ENCODE measurements at regions not wholly inside any gene's neighbourhood (a gene's known extent, or its start where the extent isn't known, plus 50 kb on each side); places are given as distances from the start of the nearest gene placed in this dataset.

GRCh38 chr21:26641062-26641461 is 68.0 kb upstream of the CYYR1 start:
- H3K27ac ChIP-seq (ENCODE audit: control insufficient read depth, insufficient read depth, low read length), result no peak overlapping the region
- H2AFZ ChIP-seq (ENCODE audit: control insufficient read depth, low read length), result no peak overlapping the region
- H3K4me2 ChIP-seq (ENCODE audit: control insufficient read depth, extremely low read depth, insufficient read depth, low read depth, low read length), result no peak overlapping the region
- no peaks in the 10 kb centered on the region for H3K79me2 ChIP-seq (ENCODE audit: control insufficient read depth, insufficient read depth, low read length)
- DNase-seq (ENCODE audit: low read depth, low spot score) (no peak), FAIRE-seq (no peak)
- dilution Hi-C loops (cut with MboI; ENCODE audit: extremely low pct_ligation_motif_present, low sequenced_read_pairs), result no loop called here
- H4K20me1 ChIP-seq (ENCODE audit: control insufficient read depth, extremely low read depth, insufficient read depth, low read length), result no peaks in the 10 kb centered on the region
- no peaks in the 10 kb centered on the region for H3K9me3 ChIP-seq (ENCODE audit: control insufficient read depth, low read depth, low read length)
- no peaks in the 10 kb centered on the region for H3K9me1 ChIP-seq (ENCODE audit: control insufficient read depth, extremely low read depth, insufficient read depth, low read length)
- H3K4me3 ChIP-seq (ENCODE audit: control insufficient read depth in 2 of 3, extremely low read depth in 1 of 3, insufficient read depth in 2 of 3, low read depth in 1 of 3, low read length in 3 of 3), result no peak overlapping the region
- no peaks in the 10 kb centered on the region for H3K4me1 ChIP-seq (ENCODE audit: control insufficient read depth, extremely low read depth, insufficient read depth, low read length)
- H3K36me3 ChIP-seq (ENCODE audit: control insufficient read depth in 2 of 2, extremely low read depth in 1 of 2, insufficient read depth in 2 of 2, low read length in 2 of 2), result no peaks in the 10 kb centered on the region
- H3K27me3 ChIP-seq (ENCODE audit: control insufficient read depth, extremely low read depth, insufficient read depth, low read length), result no peaks in the 10 kb centered on the region
- H3K9ac ChIP-seq (ENCODE audit: control insufficient read depth, extremely low read depth, insufficient read depth, low read length), result no peak overlapping the region
- no peak for TF ChIP-seq CTCF (optimal IDR thresholded peaks at IDR 0.05 in 1 of 3, IDR thresholded peaks at IDR 0.05 in 1 of 3, conservative IDR thresholded peaks at IDR 0.05 in 1 of 3; ENCODE audit: extremely low read depth in 1 of 3, insufficient read depth in 2 of 3, low read length in 3 of 3)
- TF ChIP-seq EZH2 (IDR thresholded peaks at IDR 0.05; ENCODE audit: low read length), result no peak

GRCh38 chr21:26637201-26637745 is 64.2 kb upstream of the CYYR1 start:
- no peaks in the 10 kb centered on the region for H4K20me1 ChIP-seq (ENCODE audit: control insufficient read depth, extremely low read depth, insufficient read depth, low read length)
- no peaks in the 10 kb centered on the region for H3K9me1 ChIP-seq (ENCODE audit: control insufficient read depth, extremely low read depth, insufficient read depth, low read length)
- no peak for TF ChIP-seq CTCF (optimal IDR thresholded peaks at IDR 0.05 in 1 of 3, IDR thresholded peaks at IDR 0.05 in 1 of 3, conservative IDR thresholded peaks at IDR 0.05 in 1 of 3; ENCODE audit: extremely low read depth in 1 of 3, insufficient read depth in 2 of 3, low read length in 3 of 3)
- no peak for TF ChIP-seq EZH2 (IDR thresholded peaks at IDR 0.05; ENCODE audit: low read length)
- no peaks in the 10 kb centered on the region for H3K79me2 ChIP-seq (ENCODE audit: control insufficient read depth, insufficient read depth, low read length)
- H3K4me1 ChIP-seq (ENCODE audit: control insufficient read depth, extremely low read depth, insufficient read depth, low read length), result no peaks in the 10 kb centered on the region
- no peak overlapping the region for H2AFZ ChIP-seq (ENCODE audit: control insufficient read depth, low read length)
- DNase-seq (ENCODE audit: low read depth, low spot score) (no peak), FAIRE-seq (no peak)
- dilution Hi-C loops (cut with MboI; ENCODE audit: extremely low pct_ligation_motif_present, low sequenced_read_pairs), result no loop called here
- no peaks in the 10 kb centered on the region for H3K9me3 ChIP-seq (ENCODE audit: control insufficient read depth, low read depth, low read length)
- no peak overlapping the region for H3K4me3 ChIP-seq (ENCODE audit: control insufficient read depth in 2 of 3, extremely low read depth in 1 of 3, insufficient read depth in 2 of 3, low read depth in 1 of 3, low read length in 3 of 3)
- no peak overlapping the region for H3K27ac ChIP-seq (ENCODE audit: control insufficient read depth, insufficient read depth, low read length)
- H3K27me3 ChIP-seq (ENCODE audit: control insufficient read depth, extremely low read depth, insufficient read depth, low read length), result no peaks in the 10 kb centered on the region
- no peak overlapping the region for H3K4me2 ChIP-seq (ENCODE audit: control insufficient read depth, extremely low read depth, insufficient read depth, low read depth, low read length)
- no peaks in the 10 kb centered on the region for H3K36me3 ChIP-seq (ENCODE audit: control insufficient read depth in 2 of 2, extremely low read depth in 1 of 2, insufficient read depth in 2 of 2, low read length in 2 of 2)
- no peak overlapping the region for H3K9ac ChIP-seq (ENCODE audit: control insufficient read depth, extremely low read depth, insufficient read depth, low read length)
